PC-3 (cell line): ENCODE measurements at regions not wholly inside any gene's neighbourhood (a gene's known extent, or its start where the extent isn't known, plus 50 kb on each side); places are given as distances from the start of the nearest gene placed in this dataset.

ENCODE experiments used
- CTCF ChIP-seq: fragments of 300-600 bp; sonication (generic); conservative IDR thresholded peaks from 2 replicates; pipeline ENCODE4 v1.5.1; 2017; ENCODE audit warnings: antibody characterized with exemption, low read depth, mild to moderate bottlenecking, low read length
- EZH2 ChIP-seq: fragments of 300-600 bp; sonication (generic); IDR thresholded peaks from one replicate; pipeline ENCODE4 v1.6.1; 2017; ENCODE audit warnings: antibody characterized with exemption, mild to moderate bottlenecking, low read length; ENCODE audit not compliant: unreplicated experiment
- EZH2phosphoT487 ChIP-seq: fragments of 300-600 bp; sonication (generic); IDR thresholded peaks from 2 replicates; pipeline ENCODE4 v1.6.1; 2018; ENCODE audit warnings: mild to moderate bottlenecking, antibody characterized with exemption, low read length, borderline replicate concordance

GRCh38 chr4:159762672-159763071 lies 659.8 kb downstream of the RAPGEF2 start:
- no peak for TF ChIP-seq CTCF
- TF ChIP-seq EZH2phosphoT487: no peak
- no peak for TF ChIP-seq EZH2
